ENCODE measurements at regions not wholly inside any gene's neighbourhood (a gene's known extent, or its start where the extent isn't known, plus 50 kb on each side); places are given as distances from the start of the nearest gene placed in this dataset.
"Not testable (repeated sequence)": the region's sequence is repeated elsewhere in the genome, so short reads cannot be mapped to it uniquely, and the experiment has no call there.

GRCh38 chr2:49693961-49694360 is 539.6 kb upstream of the FSHR start:
- H3K4me3 ChIP-seq (ENCODE audit: low read depth, low read length) = no peak overlapping the region
- DNase-seq (ENCODE audit: low read depth) = no peak
- TF ChIP-seq CTCF (IDR thresholded peaks at IDR 0.05; ENCODE audit: insufficient read depth, low read depth, low read length, missing control alignments) = no peak

- H3K4me3 ChIP-seq (ENCODE audit: low read depth, low read length); DNase-seq (ENCODE audit: low read depth): not testable (repeated sequence)
These were observed 537.7 kb upstream of the FSHR start for GRCh38 chr2:49692022-49692421.

GRCh38 chr2:49687918-49688317 is 533.6 kb upstream of the FSHR start:
- H3K4me3 ChIP-seq (ENCODE audit: low read depth, low read length) = no peak overlapping the region
- peak; percentile 20 for TF ChIP-seq CTCF (IDR thresholded peaks at IDR 0.05; ENCODE audit: insufficient read depth, low read depth, low read length, missing control alignments)
- DNase-seq (ENCODE audit: low read depth) = no peak

- DNase-seq (ENCODE audit: low read depth) = no peak
- H3K4me3 ChIP-seq (ENCODE audit: low read depth, low read length) = no peak overlapping the region
- no peak for TF ChIP-seq CTCF (IDR thresholded peaks at IDR 0.05; ENCODE audit: insufficient read depth, low read depth, low read length, missing control alignments)
These were observed 532.7 kb upstream of the FSHR start for GRCh38 chr2:49686897-49687442.

GRCh38 chr2:49686291-49686690 is 532.0 kb upstream of the FSHR start:
- no peak overlapping the region for H3K4me3 ChIP-seq (ENCODE audit: low read depth, low read length)
- no peak for TF ChIP-seq CTCF (IDR thresholded peaks at IDR 0.05; ENCODE audit: insufficient read depth, low read depth, low read length, missing control alignments)
- no peak for DNase-seq (ENCODE audit: low read depth)

GRCh38 chr2:49677227-49677626 is 522.9 kb upstream of the FSHR start:
- H3K4me3 ChIP-seq (ENCODE audit: low read depth, low read length) = no peak overlapping the region
- DNase-seq (ENCODE audit: low read depth) = no peak
- no peak for TF ChIP-seq CTCF (IDR thresholded peaks at IDR 0.05; ENCODE audit: insufficient read depth, low read depth, low read length, missing control alignments)

- DNase-seq (ENCODE audit: low read depth) = no peak
- TF ChIP-seq CTCF (IDR thresholded peaks at IDR 0.05; ENCODE audit: insufficient read depth, low read depth, low read length, missing control alignments) = no peak
- no peak overlapping the region for H3K4me3 ChIP-seq (ENCODE audit: low read depth, low read length)
These were observed 510.5 kb upstream of the FSHR start for GRCh38 chr2:49664827-49665226.
